D721Med (cell line): ENCODE measurements at regions not wholly inside any gene's neighbourhood (a gene's known extent, or its start where the extent isn't known, plus 50 kb on each side); places are given as distances from the start of the nearest gene placed in this dataset.
"Not testable (repeated sequence)": the region's sequence is repeated elsewhere in the genome, so short reads cannot be mapped to it uniquely, and the experiment has no call there.

Experiments used
- DNase-seq: peaks from one replicate; pipeline ENCODE4 v3.0.0; 2011; ENCODE audit warnings: low spot score; ENCODE audit not compliant: insufficient read length
- FAIRE-seq: peaks from 2 replicates; lab custom pipeline; 2011; peaks lifted over from hg19 to GRCh38; lab: Jason Lieb, UNC
- CTCF ChIP-seq: IDR thresholded peaks from 2 replicates; pipeline ENCODE4 v1.5.1; 2012; ENCODE audit warnings: mild to moderate bottlenecking, control low read depth; ENCODE audit not compliant: insufficient read depth; ENCODE audit errors: missing control alignments

GRCh38 chr7:16266877-16267276, 154.5 kb downstream of the CRPPA start:
- DNase-seq (no peak), FAIRE-seq (no peak)
- no peak for TF ChIP-seq CTCF

DNA sequence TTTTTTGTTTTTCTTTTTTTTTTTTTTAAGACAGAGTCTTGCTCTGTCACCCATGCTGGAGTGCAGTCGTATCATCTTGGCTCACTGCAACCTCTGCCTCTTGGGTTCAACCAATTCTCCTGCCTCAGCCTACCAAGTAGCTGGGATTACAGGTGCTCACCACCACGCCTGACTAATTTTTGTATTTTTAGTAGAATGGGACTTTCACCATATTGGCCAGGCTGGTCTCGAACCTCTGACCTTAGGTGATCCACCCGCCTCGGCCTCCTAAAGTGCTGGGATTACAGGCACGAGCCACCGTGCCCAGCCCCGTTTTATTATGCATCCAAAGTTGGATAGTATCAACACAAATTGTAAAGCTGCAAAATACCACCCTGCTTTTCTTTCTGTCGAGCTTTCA, 154.9 kb downstream of the CRPPA start:
- DNase-seq, FAIRE-seq: not testable (repeated sequence)

GRCh38 chr7:16265863-16266458, 155.4 kb downstream of the CRPPA start:
- FAIRE-seq = no peak
- no peak for DNase-seq
- TF ChIP-seq CTCF = no peak

DNA sequence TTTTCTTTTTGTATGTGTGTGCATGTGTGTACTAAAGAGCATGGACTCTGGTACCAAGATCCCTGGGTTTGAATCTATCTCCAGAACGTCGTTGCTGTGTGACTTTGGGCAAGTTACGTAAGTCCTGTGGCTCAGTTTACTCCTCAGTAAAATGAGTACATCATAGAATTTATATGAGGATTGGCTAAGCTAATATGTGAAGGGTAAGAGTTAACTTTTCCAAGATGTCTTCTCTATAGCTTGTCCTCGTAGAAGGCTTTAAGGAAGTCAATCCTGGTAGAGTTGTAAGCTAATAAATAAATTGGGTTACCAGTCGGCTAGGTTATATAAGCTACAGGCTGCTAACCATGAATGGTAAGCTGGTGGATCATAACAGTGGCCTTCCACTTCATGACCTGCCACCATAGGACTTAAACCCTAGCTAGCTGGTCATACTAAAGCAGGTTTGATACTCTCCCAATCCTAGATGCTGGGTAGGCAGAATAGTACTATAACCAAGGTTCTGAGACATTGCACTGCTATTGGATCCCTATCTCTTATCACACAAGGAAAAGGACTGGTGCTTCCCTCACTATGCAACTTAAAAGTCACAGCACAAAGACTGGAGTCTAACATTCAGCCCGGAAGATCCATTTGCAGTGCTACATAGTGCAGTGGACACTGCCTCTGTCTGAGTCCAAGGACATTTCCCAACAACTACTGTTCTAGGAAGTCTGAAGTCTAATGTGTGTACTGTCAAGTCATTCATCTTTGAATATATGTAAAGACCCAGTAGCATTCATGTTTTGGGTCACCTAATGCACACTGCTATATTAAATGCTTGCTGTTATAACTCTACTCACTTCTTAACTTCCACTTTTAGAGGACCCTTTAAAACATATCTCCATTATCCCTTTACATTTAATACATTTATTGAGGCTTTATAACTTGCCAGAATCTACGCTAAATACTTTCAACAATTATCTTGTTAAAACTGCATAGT, 156.2 kb downstream of the CRPPA start:
- no peak for TF ChIP-seq CTCF
- FAIRE-seq (no peak), DNase-seq (no peak)

- DNase-seq (no peak), FAIRE-seq (no peak)
- TF ChIP-seq CTCF = no peak
These were observed 157.1 kb downstream of the CRPPA start for GRCh38 chr7:16264036-16264819.

- not testable (repeated sequence) for DNase-seq, FAIRE-seq
These were observed 158.0 kb downstream of the CRPPA start for GRCh38 chr7:16263377-16263776.

DNA sequence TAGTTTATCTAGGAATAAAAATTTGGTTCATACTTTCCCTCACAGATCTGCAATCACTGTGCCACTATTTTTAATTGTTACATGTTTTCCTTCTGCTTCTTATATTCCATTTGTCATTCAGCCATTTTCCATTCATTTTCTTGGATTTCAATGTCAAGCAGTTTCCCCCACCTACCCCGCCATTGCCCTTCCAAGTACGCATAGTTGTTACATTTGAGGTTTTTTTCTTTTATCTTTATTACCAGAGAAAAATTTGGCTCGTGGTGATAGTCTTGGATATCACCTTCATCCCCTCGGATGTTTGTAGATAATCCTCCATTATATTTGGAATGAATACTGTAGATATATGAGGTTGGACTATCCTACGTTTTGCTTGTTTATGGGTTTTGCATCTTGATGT, 159.7 kb downstream of the CRPPA start:
- FAIRE-seq (no peak), DNase-seq (no peak)
- no peak for TF ChIP-seq CTCF
